Fibroblast of pulmonary artery (primary cell): ENCODE measurements at regions not wholly inside any gene's neighbourhood (a gene's known extent, or its start where the extent isn't known, plus 50 kb on each side); places are given as distances from the start of the nearest gene placed in this dataset.
"Not testable (repeated sequence)": the region's sequence is repeated elsewhere in the genome, so short reads cannot be mapped to it uniquely, and the experiment has no call there.

Experiments
- DNase-seq: peaks from one replicate; pipeline ENCODE4 v3.0.0-alpha.2; 2010; ENCODE audit warnings: low read depth
- H3K4me3 ChIP-seq: replicated peaks from 2 replicates; pipeline ENCODE4 v1.5.1; 2011; ENCODE audit warnings: low read depth, mild to moderate bottlenecking, control low read depth, low read length, moderate library complexity
- TF ChIP-seq, protein P1 (sequence below): IDR thresholded peaks from 2 replicates; pipeline ENCODE4 v1.5.1; 2011; ENCODE audit warnings: mild to moderate bottlenecking, control low read depth, low read length, inconsistent platforms; ENCODE audit errors: missing control alignments

DNA sequence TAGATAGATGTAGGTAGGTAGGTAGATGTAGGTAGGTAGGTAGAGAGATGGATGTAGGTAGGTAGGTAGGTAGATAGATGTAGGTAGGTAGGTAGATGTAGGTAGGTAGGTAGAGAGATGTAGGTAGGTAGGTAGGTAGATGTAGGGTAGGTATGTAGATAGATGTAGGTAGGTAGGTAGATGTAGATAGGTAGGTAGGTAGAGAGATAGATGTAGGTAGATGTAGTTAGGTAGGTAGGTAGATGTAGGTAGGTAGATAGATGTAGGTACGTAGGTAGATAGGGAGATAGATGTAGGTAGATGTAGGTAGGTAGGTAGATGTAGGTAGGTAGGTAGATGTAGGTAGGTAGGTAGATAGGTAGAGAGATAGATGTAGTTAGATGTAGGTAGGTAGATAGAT is 62.3 kb upstream of the MORC3 start:
- TF ChIP-seq, protein P1, sequence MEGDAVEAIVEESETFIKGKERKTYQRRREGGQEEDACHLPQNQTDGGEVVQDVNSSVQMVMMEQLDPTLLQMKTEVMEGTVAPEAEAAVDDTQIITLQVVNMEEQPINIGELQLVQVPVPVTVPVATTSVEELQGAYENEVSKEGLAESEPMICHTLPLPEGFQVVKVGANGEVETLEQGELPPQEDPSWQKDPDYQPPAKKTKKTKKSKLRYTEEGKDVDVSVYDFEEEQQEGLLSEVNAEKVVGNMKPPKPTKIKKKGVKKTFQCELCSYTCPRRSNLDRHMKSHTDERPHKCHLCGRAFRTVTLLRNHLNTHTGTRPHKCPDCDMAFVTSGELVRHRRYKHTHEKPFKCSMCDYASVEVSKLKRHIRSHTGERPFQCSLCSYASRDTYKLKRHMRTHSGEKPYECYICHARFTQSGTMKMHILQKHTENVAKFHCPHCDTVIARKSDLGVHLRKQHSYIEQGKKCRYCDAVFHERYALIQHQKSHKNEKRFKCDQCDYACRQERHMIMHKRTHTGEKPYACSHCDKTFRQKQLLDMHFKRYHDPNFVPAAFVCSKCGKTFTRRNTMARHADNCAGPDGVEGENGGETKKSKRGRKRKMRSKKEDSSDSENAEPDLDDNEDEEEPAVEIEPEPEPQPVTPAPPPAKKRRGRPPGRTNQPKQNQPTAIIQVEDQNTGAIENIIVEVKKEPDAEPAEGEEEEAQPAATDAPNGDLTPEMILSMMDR, result no peak
- no peak for DNase-seq

DNA sequence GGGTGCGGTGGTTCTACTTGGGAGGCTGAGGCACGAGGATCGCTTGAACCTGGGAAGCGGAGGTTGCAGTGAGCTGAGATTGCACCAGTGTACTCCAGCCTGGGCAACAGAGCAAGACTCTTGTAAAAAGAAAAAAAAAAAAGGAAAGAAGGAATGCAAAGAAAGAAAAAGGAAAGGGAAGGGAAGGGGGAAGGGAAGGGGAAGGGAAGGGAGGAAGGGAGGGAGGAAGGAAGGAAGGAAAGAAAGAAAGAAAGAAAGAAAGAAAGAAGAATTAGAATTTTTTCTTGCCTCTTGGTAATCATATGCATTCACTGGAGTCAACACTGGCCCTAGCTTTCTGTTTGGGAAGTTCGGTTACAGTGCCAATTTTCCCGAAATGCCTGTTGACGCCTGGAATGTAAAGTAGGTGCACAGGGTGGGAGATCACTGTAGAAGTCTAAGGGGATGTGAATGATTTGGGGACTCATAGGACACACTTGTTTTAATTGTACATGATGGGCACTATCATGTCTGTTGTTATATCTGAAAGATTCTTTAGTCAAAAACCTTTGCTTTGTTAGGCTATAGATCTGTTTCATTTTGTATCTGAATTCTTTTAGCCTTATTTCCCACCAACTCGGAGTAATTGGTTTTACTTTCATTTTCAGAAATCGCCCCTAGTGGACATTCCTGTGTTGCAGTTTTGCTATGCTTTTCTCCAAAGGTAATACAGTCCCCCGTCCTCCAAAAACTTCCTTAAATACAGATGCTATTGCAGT is 59.8 kb upstream of the MORC3 start:
- H3K4me3 ChIP-seq, result peak overlapping the region; percentile 72
- TF ChIP-seq, protein P1, result peak; percentile 80
- DNase-seq, result peak; percentile 81

More for the DNA sequence above, 62.3 kb upstream of the MORC3 start:
- no peak overlapping the region for H3K4me3 ChIP-seq

DNA sequence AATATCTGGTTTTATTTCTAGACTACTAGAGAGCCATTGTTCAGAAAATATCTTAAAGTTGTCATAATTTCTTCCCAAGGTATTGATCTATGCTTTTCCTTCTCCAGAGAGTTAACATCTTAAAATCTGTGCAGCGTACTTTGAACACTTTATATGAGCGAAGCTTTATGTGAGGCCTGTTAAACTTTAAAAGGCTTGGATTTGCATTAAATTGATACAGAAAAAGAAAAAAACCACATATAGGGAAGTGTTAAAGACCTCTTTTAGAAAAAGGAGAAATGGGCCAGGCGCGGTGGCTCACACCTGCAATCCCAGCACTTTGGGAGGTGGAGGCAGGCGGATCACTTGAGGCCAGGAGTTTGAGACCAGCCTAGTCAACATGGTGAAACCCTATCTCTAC is 59.2 kb upstream of the MORC3 start:
- DNase-seq, result no peak
- H3K4me3 ChIP-seq, result peak overlapping the region; percentile 72
- TF ChIP-seq, protein P1, result no peak

DNA sequence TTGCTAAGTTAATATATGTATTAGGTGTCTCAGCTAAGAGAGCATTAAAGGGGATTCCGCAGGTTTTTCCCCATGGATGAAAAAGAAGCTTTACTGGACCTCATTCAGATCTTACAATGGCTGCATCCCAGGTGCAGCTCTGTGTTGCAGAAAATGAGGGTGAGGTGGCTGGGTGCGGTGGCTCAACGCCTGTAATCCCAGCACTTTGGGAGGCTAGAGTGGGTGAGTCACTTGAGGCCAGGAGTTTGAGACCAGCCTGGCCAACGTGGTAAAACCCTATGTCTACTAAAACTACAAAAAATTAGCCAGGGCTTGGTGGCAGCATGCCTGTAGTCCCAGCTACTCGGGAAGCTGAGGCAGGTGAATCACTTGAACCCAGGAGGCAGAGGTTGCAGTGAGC is 58.5 kb upstream of the MORC3 start:
- no peak for DNase-seq
- TF ChIP-seq, protein P1, result no peak
- no peak overlapping the region for H3K4me3 ChIP-seq

DNA sequence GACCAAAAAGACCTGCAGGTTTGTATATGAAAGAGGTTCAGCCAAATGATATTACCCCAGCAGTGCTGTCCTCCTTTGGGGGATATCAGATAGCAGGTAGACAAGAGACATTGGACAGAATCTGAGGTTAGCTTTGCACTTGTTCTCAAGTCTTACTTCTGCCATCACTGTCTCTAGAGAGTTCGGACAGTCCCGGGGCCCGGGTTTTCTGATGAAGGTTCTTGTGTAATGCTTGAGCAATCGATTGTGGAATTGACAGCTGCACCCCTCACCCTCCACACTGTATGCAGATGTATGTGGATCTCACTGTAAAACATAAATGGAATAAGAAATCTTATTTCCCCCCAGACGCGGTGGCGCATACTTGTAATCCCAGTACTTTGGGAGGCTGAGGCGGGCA is 56.2 kb upstream of the MORC3 start:
- H3K4me3 ChIP-seq, result no peak overlapping the region
- TF ChIP-seq, protein P1, result no peak
- DNase-seq, result no peak

DNA sequence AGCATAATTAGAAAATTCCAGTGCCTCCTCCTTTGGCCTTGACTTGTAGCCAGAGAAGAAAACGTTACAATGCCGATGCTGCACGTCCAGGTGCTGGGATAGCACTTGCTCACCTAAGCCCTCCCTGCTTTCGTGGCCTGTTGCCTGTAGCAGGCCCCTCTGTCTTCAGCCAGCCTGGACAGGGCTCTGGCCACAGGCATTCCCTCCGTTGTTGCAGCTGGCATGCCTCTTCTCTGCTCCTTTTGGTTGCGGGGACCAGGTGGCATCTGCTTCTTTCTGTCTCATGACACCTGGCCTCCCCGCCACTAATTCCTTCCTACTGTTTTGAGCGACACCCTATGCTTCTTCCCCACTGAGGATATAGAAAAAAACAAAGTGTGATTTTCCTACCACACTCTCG is 54.6 kb upstream of the MORC3 start:
- H3K4me3 ChIP-seq, result no peak overlapping the region
- no peak for DNase-seq
- TF ChIP-seq, protein P1, result no peak

DNA sequence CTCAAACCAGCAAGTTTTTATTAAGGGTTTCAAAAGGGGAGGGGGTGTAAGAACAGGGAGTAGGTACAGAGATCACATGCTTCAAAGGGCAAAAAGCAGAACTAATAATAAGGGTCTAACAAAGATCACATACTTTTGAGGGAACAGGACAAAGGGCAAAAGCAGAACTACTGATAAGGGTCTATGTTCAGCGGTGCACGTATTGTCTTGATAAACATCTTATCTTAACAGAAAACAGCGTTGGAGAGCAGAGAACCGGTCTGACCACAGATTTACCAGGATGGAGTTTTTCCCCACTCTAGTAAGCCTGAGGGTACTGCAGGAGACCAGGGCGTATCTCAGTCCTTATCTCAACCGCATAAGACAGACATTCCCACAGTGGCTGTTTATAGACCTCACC is 52.2 kb upstream of the MORC3 start:
- not testable (repeated sequence) for H3K4me3 ChIP-seq, DNase-seq

DNA sequence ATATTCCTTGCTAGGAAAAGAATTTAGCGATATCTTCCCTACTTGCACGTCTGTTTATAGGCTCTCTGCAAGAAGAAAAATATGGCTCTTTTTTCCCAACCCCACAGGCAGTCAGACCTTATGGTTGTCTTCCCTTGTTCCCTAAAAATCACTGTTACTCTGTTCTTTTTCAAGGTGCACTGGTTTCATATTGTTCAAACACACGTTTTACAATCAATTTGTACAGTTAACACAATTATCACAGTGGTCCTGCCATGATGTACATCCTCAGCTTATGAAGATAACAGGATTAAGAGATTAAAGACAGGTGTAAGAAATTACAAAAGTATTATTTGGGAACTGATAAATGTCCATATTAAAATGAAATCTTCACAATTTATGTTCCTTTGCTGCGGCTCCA is 51.7 kb upstream of the MORC3 start:
- H3K4me3 ChIP-seq, DNase-seq: not testable (repeated sequence)
